AG09309 (cell line): ENCODE measurements at regions not wholly inside any gene's neighbourhood (a gene's known extent, or its start where the extent isn't known, plus 50 kb on each side); places are given as distances from the start of the nearest gene placed in this dataset.
A peak's percentile ranks its signal among the peaks of the same experiment; 100 is the strongest.

Experiments used
- DNase-seq: peaks from one replicate; pipeline ENCODE4 v3.0.0-alpha.2; 2010; ENCODE audit warnings: low read depth
- H3K4me3 ChIP-seq: 2 replicates; pipeline ENCODE4 v1.5.1; 2011; ENCODE audit warnings: mild to moderate bottlenecking, low read depth, low read length, moderate library complexity; ENCODE audit not compliant: control insufficient read depth
- TF ChIP-seq, protein P1 (sequence below): IDR thresholded peaks from 2 replicates; pipeline ENCODE4 v1.5.1; 2011; ENCODE audit warnings: mild to moderate bottlenecking, low read depth, low read length, inconsistent platforms; ENCODE audit not compliant: insufficient read depth, control insufficient read depth; ENCODE audit errors: missing control alignments

DNA sequence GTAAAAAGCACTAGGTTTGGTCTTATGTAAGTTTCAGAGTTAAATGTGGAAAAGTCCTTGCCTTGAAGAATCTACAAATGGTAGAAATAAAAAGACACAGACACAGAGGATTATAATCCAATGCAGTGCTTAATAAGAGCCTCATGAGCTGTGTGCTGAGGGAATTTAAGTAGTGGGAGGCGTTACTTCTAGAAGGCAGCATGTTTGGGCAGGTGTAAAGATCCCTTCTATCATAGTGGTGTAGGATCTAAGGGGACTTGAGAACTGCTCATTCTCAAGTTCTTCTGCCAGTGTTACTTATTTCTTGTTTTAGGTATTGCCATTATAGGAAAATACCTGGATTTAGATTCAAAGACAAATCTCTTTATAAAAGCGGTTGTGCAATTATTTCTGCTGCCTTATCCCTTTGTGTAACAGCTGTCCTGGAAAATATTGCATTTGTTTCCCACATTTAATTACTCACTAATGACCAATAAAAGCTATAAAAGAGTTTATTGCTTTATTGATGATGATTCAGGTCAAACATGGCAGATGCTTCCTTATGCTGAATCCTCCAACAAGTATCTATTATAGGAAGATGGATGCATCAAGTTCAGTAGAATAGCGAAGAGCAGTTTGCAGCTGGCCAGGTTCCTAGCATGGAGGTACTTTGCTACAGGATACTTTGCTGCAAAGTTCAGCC is 132.5 kb upstream of the IVNS1ABP start:
- no peak for DNase-seq

DNA sequence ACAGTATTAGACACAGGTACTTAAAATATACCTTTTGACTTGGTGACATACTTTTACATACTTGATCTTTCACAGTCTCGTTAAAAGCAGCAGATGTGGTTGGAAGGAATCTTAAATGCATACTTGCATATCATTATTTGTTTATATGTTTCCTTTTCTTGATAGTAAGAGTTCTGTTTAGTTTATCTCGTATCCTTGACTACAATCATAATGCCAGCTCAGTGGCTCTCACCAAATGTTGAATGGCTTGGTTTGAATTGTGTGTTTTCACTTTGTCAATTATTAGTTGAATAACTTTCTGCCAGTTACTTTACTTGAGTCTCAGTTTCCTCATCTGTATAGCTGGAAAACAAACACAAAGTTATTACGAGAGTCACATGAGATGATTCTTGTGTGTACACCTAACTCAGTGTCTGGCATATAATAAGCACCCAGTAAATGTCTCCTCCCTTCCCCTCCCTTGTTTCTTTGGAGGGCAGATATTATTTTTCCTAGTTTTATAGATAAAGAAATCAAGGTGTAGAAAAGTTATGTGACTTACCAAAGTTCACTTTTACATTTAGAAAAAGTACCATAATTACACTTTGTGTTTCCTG is 131.6 kb upstream of the IVNS1ABP start:
- no peak for DNase-seq
- TF ChIP-seq, protein P1, sequence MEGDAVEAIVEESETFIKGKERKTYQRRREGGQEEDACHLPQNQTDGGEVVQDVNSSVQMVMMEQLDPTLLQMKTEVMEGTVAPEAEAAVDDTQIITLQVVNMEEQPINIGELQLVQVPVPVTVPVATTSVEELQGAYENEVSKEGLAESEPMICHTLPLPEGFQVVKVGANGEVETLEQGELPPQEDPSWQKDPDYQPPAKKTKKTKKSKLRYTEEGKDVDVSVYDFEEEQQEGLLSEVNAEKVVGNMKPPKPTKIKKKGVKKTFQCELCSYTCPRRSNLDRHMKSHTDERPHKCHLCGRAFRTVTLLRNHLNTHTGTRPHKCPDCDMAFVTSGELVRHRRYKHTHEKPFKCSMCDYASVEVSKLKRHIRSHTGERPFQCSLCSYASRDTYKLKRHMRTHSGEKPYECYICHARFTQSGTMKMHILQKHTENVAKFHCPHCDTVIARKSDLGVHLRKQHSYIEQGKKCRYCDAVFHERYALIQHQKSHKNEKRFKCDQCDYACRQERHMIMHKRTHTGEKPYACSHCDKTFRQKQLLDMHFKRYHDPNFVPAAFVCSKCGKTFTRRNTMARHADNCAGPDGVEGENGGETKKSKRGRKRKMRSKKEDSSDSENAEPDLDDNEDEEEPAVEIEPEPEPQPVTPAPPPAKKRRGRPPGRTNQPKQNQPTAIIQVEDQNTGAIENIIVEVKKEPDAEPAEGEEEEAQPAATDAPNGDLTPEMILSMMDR, result no peak
- no peak overlapping the region for H3K4me3 ChIP-seq

More for the DNA sequence above, 132.5 kb upstream of the IVNS1ABP start:
- no peak overlapping the region for H3K4me3 ChIP-seq
- TF ChIP-seq, protein P1, result no peak

DNA sequence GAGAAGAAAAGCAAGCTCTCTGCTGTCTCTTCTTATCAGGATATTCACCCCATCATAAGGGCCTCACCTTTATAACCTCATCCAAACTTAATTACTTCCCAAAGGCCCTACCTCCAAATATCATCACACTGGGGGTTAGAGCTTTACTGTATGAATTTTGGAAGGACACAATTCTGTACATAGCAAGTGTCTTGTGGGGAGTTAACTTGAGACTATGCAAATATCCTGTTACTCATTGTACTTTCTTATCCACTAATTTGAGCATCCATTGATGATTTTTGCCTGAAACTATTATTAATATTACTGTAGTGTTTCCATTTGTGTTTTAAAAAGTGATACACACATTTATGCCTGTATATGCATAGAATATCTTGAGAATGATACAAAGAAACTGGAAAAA is 129.1 kb upstream of the IVNS1ABP start:
- H3K4me3 ChIP-seq, result no peak overlapping the region
- TF ChIP-seq, protein P1, result no peak
- no peak for DNase-seq

DNA sequence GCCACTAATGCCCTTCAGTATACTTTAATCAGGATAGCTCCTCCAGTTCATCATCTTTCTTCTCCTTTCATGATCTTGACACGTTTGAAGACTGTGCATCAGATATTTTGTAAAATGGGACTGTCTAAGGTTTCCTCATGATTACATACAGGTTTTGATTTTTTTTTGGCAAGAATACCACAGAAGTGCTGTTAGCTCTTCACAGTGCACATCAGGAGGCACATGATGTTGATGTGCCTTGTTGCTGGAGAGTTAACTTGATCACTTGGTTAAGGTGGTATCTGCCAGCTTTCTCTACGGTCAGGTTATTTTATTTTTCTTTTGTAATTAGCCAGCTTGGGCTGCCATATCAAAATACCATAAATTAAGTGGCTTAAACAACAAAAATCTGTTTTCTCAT is 128.6 kb upstream of the IVNS1ABP start:
- no peak overlapping the region for H3K4me3 ChIP-seq
- no peak for DNase-seq
- TF ChIP-seq, protein P1, result no peak

DNA sequence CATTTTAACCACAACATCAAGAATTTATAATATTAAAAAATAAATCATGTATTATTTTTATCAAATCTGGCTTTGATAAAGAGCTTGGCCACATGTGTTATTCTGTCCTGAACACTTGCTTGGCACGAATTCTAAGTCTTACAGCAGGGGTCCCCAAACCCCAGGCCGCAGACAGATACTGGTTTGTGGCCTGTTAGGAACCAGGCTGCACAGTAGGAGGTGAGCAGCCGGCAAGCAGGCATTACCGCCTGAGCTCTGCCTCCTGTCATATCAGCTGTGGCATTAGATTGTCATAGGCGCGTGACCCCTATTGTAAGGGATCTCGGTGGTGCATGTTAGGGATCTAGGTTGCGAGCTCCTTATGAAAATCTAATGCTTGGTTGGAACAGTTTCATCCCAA is 127.6 kb upstream of the IVNS1ABP start:
- DNase-seq, result no peak
- TF ChIP-seq, protein P1, result no peak
- H3K4me3 ChIP-seq, result no peak overlapping the region

DNA sequence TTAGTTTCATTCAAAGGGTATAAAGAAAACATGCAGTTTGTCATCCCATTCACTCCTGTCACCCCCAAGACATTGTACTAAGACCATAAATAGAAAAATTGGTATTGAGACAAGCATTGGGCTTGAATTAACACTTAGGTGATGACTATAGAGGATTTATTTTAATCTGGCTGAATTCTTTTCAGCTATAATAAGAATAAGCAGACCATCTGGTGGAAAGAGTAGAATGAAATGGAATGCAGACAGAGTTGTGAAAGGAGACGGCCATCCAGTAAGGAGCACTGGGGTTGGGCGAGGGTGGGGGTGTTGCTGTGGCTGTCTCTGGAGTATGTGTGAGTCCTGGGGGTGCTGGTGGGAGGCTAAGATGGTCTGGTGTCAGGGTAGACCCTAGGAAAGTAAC is 125.0 kb upstream of the IVNS1ABP start:
- H3K4me3 ChIP-seq, result no peak overlapping the region
- TF ChIP-seq, protein P1, result no peak
- DNase-seq, result no peak

DNA sequence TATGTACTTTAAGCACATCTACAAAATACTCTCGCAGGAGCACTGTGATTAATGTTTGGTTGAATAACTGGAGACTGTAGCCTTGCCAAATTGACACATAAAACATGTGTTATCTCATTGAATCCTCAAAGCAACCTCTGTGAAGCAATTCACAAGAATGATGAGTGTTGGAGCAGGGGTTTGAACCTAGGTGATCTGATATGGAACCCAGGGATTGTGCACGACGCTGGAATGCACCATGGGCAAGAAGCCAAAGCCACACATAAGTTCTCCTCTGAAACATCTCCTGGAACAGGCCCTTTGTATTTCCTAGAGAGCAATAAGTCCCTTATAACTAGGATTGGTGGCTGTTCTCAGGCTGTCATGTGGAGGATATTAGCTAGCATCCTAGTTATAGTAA is 124.6 kb upstream of the IVNS1ABP start:
- TF ChIP-seq, protein P1, result no peak
- DNase-seq, result peak; percentile 42
- no peak overlapping the region for H3K4me3 ChIP-seq
